ENCODE measurements at regions not wholly inside any gene's neighbourhood (a gene's known extent, or its start where the extent isn't known, plus 50 kb on each side); places are given as distances from the start of the nearest gene placed in this dataset.
A peak's percentile ranks its signal among the peaks of the same experiment; 100 is the strongest.

- no peak for DNase-seq
These were observed 55.7 kb upstream of the OR5AN1 start for GRCh38 chr11:59302991-59303390.

GRCh38 chr11:59295435-59295834 lies 63.3 kb upstream of the OR5AN1 start:
- DNase-seq, result no peak

GRCh38 chr11:59292611-59293010 lies 66.1 kb upstream of the OR5AN1 start:
- DNase-seq, result no peak

GRCh38 chr11:59291228-59291627 lies 67.5 kb upstream of the OR5AN1 start:
- no peak for DNase-seq

- no peak for DNase-seq
These were observed 69.1 kb upstream of the OR5AN1 start for GRCh38 chr11:59289356-59290181.

GRCh38 chr11:59285716-59286260 lies 72.9 kb upstream of the OR5AN1 start:
- no peak for DNase-seq

- DNase-seq, result no peak
These were observed 72.0 kb upstream of the MPEG1 start for GRCh38 chr11:59284773-59285129.

- DNase-seq, result peak; percentile 51
These were observed 71.4 kb upstream of the MPEG1 start for GRCh38 chr11:59283825-59284772.

GRCh38 chr11:59283311-59283710 lies 70.6 kb upstream of the MPEG1 start:
- DNase-seq, result no peak

GRCh38 chr11:59281177-59281576 lies 68.5 kb upstream of the MPEG1 start:
- no peak for DNase-seq

- no peak for DNase-seq
These were observed 60.7 kb upstream of the MPEG1 start for GRCh38 chr11:59273373-59273841.

GRCh38 chr11:59272771-59273372 lies 60.1 kb upstream of the MPEG1 start:
- no peak for DNase-seq

- no peak for DNase-seq
These were observed 59.1 kb upstream of the MPEG1 start for GRCh38 chr11:59271811-59272327.

GRCh38 chr11:59271247-59271755 lies 58.6 kb upstream of the MPEG1 start:
- DNase-seq, result no peak

- DNase-seq, result no peak
These were observed 55.2 kb upstream of the MPEG1 start for GRCh38 chr11:59267736-59268475.

- DNase-seq, result no peak
These were observed 54.5 kb upstream of the MPEG1 start for GRCh38 chr11:59267196-59267595.

GRCh38 chr11:59266491-59266890 lies 53.8 kb upstream of the MPEG1 start:
- DNase-seq, result no peak

GRCh38 chr11:59265735-59266134 lies 53.0 kb upstream of the MPEG1 start:
- no peak for DNase-seq

GRCh38 chr11:59264736-59265135 lies 52.0 kb upstream of the MPEG1 start:
- DNase-seq, result no peak

- no peak for DNase-seq
These were observed 50.6 kb upstream of the MPEG1 start for GRCh38 chr11:59263225-59263894.

All from muscle of arm (tissue), 1 donor.